Endothelial cell of umbilical vein (primary cell): ENCODE measurements at regions not wholly inside any gene's neighbourhood (a gene's known extent, or its start where the extent isn't known, plus 50 kb on each side); places are given as distances from the start of the nearest gene placed in this dataset.

ENCODE experiments used
- EZH2 ChIP-seq: IDR thresholded peaks from 2 replicates; pipeline ENCODE4 v1.6.1; 2012; ENCODE audit warnings: borderline replicate concordance, low read depth, mild to moderate bottlenecking, moderate library complexity, low read length, inconsistent platforms; ENCODE audit not compliant: severe bottlenecking
- JUN ChIP-seq: IDR thresholded peaks from 2 replicates; pipeline ENCODE4 v1.6.1; 2011; ENCODE audit warnings: borderline replicate concordance, low read depth; ENCODE audit not compliant: insufficient read length, insufficient read depth
- MAX ChIP-seq: IDR thresholded peaks from 2 replicates; pipeline ENCODE4 v1.6.1; 2011; ENCODE audit not compliant: insufficient read depth, insufficient read length
- POLR2A ChIP-seq: IDR thresholded peaks from 2 replicates; pipeline ENCODE4 v1.6.1; 2012; ENCODE audit warnings: low read depth, mild to moderate bottlenecking, control low read depth, low read length
- POLR2AphosphoS5 ChIP-seq: IDR thresholded peaks from 2 replicates; pipeline ENCODE4 v1.6.1; 2012; ENCODE audit warnings: low read depth, mild to moderate bottlenecking, control low read depth, low read length, moderate library complexity; ENCODE audit not compliant: insufficient read depth
- TF ChIP-seq, protein P1 (sequence below), 2 donors: IDR thresholded peaks; 1 replicate in 1 of 2; 2 replicates in 1 of 2; pipeline ENCODE4 v1.5.1; 2011; ENCODE audit warnings: low read length in 2 of 2, mild to moderate bottlenecking in 2 of 2, moderate library complexity in 2 of 2, control low read depth in 1 of 2, inconsistent platforms in 1 of 2, low read depth in 1 of 2; ENCODE audit not compliant: insufficient read depth in 1 of 2; ENCODE audit errors: extremely low read depth in 1 of 2

DNA sequence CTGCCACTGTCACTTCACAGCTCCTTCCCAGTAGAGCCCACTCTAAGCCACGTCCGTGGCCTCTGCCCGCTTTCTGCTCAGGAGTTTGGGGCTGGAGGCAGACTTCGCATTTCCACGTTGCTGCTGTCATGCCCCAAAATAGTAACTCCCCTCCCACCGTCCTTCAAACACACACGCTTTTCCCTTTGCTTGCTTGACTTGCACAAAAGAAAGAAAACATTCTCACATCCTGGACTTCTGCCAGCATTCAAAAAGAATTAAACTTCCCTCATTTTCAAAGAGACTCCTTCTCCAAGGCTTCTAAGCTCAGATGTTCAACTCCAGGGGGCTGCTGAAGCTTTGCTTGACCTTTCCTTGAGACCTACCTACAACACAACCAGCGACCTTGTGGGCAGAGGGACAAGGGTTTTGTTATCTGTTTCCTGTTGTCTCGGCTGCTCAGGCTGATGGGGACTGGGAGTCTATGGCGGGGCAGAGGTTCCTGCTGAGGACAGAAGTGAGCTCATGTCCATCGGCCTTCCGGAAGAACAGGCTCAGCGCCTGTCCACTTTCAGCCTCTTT lies 263.8 kb upstream of the FOXQ1 start:
- no peak for TF ChIP-seq EZH2
- TF ChIP-seq POLR2A = no peak
- no peak for TF ChIP-seq MAX
- TF ChIP-seq, protein P1, sequence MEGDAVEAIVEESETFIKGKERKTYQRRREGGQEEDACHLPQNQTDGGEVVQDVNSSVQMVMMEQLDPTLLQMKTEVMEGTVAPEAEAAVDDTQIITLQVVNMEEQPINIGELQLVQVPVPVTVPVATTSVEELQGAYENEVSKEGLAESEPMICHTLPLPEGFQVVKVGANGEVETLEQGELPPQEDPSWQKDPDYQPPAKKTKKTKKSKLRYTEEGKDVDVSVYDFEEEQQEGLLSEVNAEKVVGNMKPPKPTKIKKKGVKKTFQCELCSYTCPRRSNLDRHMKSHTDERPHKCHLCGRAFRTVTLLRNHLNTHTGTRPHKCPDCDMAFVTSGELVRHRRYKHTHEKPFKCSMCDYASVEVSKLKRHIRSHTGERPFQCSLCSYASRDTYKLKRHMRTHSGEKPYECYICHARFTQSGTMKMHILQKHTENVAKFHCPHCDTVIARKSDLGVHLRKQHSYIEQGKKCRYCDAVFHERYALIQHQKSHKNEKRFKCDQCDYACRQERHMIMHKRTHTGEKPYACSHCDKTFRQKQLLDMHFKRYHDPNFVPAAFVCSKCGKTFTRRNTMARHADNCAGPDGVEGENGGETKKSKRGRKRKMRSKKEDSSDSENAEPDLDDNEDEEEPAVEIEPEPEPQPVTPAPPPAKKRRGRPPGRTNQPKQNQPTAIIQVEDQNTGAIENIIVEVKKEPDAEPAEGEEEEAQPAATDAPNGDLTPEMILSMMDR (IDR thresholded peaks at IDR 0.05; ENCODE audit: extremely low read depth in 1 of 2, insufficient read depth in 1 of 2, low read depth in 1 of 2, low read length in 2 of 2) = no peak
- no peak for TF ChIP-seq JUN
- no peak for TF ChIP-seq POLR2AphosphoS5
